ENCODE measurements at regions not wholly inside any gene's neighbourhood (a gene's known extent, or its start where the extent isn't known, plus 50 kb on each side); places are given as distances from the start of the nearest gene placed in this dataset.

GRCh38 chr9:89734600-89735041 lies 129.8 kb downstream of the GADD45G start:
- no peak overlapping the region for H3K27ac ChIP-seq (ENCODE audit: low read depth, low read length)
- WGBS, 3 donors = 52 to 61% (median 57%) methylated on average over 10 of the region's 10 CpGs

- 82 to 88% (median 83%) methylated on average over 11 of the region's 11 CpGs for WGBS, 3 donors
- no peak overlapping the region for H3K27ac ChIP-seq (ENCODE audit: low read depth, low read length)
These were observed 133.5 kb downstream of the GADD45G start for GRCh38 chr9:89738137-89738932.

- 72 to 89% (median 81%) methylated on average over 4 of the region's 4 CpGs for WGBS, 3 donors
These were observed 134.7 kb downstream of the GADD45G start for GRCh38 chr9:89739511-89739910.

GRCh38 chr9:89739916-89740315 lies 135.1 kb downstream of the GADD45G start:
- 89 to 90% (median 90%) methylated on average over 9 of the region's 9 CpGs for WGBS, 3 donors

More at GRCh38 chr9:89739511-89739910, 134.7 kb downstream of the GADD45G start:
- H3K27ac ChIP-seq (ENCODE audit: low read depth, low read length) = no peak overlapping the region

GRCh38 chr9:89740722-89741121 lies 135.9 kb downstream of the GADD45G start:
- no peak overlapping the region for H3K27ac ChIP-seq (ENCODE audit: low read depth, low read length)
- WGBS, 3 donors = 60 to 81% (median 71%) methylated on average over 8 of the region's 8 CpGs

More at GRCh38 chr9:89739916-89740315, 135.1 kb downstream of the GADD45G start:
- no peak overlapping the region for H3K27ac ChIP-seq (ENCODE audit: low read depth, low read length)

GRCh38 chr9:89742660-89743059 lies 137.8 kb downstream of the GADD45G start:
- 73 to 83% (median 76%) methylated on average over 6 of the region's 6 CpGs for WGBS, 3 donors
- H3K27ac ChIP-seq (ENCODE audit: low read depth, low read length) = no peak overlapping the region

GRCh38 chr9:89743216-89743572 lies 138.4 kb downstream of the GADD45G start:
- no peak overlapping the region for H3K27ac ChIP-seq (ENCODE audit: low read depth, low read length)
- WGBS, 3 donors = 76 to 88% (median 76%) methylated on average over 5 of the region's 5 CpGs

GRCh38 chr9:89743573-89744254 lies 138.9 kb downstream of the GADD45G start:
- WGBS, 3 donors = 80 to 81% (median 80%) methylated on average over 8 of the region's 8 CpGs
- no peak overlapping the region for H3K27ac ChIP-seq (ENCODE audit: low read depth, low read length)

- 90 to 94% (median 93%) methylated on average over 8 of the region's 8 CpGs for WGBS, 3 donors
- no peak overlapping the region for H3K27ac ChIP-seq (ENCODE audit: low read depth, low read length)
These were observed 139.4 kb downstream of the GADD45G start for GRCh38 chr9:89744255-89744648.

GRCh38 chr9:89744730-89745129 lies 139.9 kb downstream of the GADD45G start:
- 93 to 100% (median 95%) methylated on average over 3 of the region's 3 CpGs for WGBS, 3 donors
- no peak overlapping the region for H3K27ac ChIP-seq (ENCODE audit: low read depth, low read length)

GRCh38 chr9:89745601-89746376 lies 141.0 kb downstream of the GADD45G start:
- WGBS, 3 donors = 86 to 90% (median 88%) methylated on average over 9 of the region's 9 CpGs
- H3K27ac ChIP-seq (ENCODE audit: low read depth, low read length) = no peak overlapping the region

GRCh38 chr9:89746385-89747116 lies 141.7 kb downstream of the GADD45G start:
- no peak overlapping the region for H3K27ac ChIP-seq (ENCODE audit: low read depth, low read length)
- 60 to 82% (median 76%) methylated on average over 15 of the region's 15 CpGs for WGBS, 3 donors

GRCh38 chr9:89747596-89747995 lies 142.8 kb downstream of the GADD45G start:
- H3K27ac ChIP-seq (ENCODE audit: low read depth, low read length) = no peak overlapping the region
- WGBS, 3 donors = 67 to 78% (median 70%) methylated on average over 13 of the region's 13 CpGs

GRCh38 chr9:89748021-89748670 lies 143.3 kb downstream of the GADD45G start:
- H3K27ac ChIP-seq (ENCODE audit: low read depth, low read length) = no peak overlapping the region
- WGBS, 3 donors = 57 to 69% (median 67%) methylated on average over 6 of the region's 6 CpGs

GRCh38 chr9:89748831-89749499 lies 144.2 kb downstream of the GADD45G start:
- H3K27ac ChIP-seq (ENCODE audit: low read depth, low read length) = no peak overlapping the region
- WGBS, 3 donors = 73 to 87% (median 80%) methylated on average over 6 of the region's 6 CpGs

GRCh38 chr9:89749500-89750116 lies 144.8 kb downstream of the GADD45G start:
- H3K27ac ChIP-seq (ENCODE audit: low read depth, low read length) = no peak overlapping the region
- 85 to 87% (median 86%) methylated on average over 3 of the region's 3 CpGs for WGBS, 3 donors
